ENCODE measurements at regions not wholly inside any gene's neighbourhood (a gene's known extent, or its start where the extent isn't known, plus 50 kb on each side); places are given as distances from the start of the nearest gene placed in this dataset.

- POLR2A ChIA-PET, result interaction anchor here (1.0 kb wide), 1 partner anchor 8 kb away, joined by 3 read pairs; no protein-coding TSS in a partner anchor
These were observed 158.8 kb upstream of the GSE1 start for GRCh38 chr16:85454171-85454872.

More at GRCh38 chr16:85454171-85454872, 158.8 kb upstream of the GSE1 start:
- H4K20me1 ChIP-seq (ENCODE audit: insufficient read depth), result peaks cover 17% of the 10 kb centered on the region; the same call in 1 of the 2 replicates
- H3K4me3 ChIP-seq (ENCODE audit: low read depth in 2 of 2, low read length in 1 of 2), result no peak overlapping the region
- H3K4me2 ChIP-seq, result no peak overlapping the region
- CTCF ChIA-PET, result interaction anchor here (0.7 to 2.5 kb wide), 7 partner anchors 10 to 110 kb away, joined by 3 to 10 read pairs (median 3); no protein-coding TSS in a partner anchor
- no peaks in the 10 kb centered on the region for H3K79me2 ChIP-seq (ENCODE audit: insufficient read depth)
- no peak for TF ChIP-seq POLR2AphosphoS5 (IDR thresholded peaks at IDR 0.05; ENCODE audit: low read depth, low read length)
- no peak for TF ChIP-seq TCF12 (IDR thresholded peaks at IDR 0.05)
- no peak for TF ChIP-seq MEF2A (IDR thresholded peaks at IDR 0.05; ENCODE audit: borderline replicate concordance, low read depth)
- TF ChIP-seq RAD21 (IDR thresholded peaks at IDR 0.05; ENCODE audit: low read length), result no peak
- no peak for TF ChIP-seq SMC3 (IDR thresholded peaks at IDR 0.05; ENCODE audit: low read depth, low read length)
- TF ChIP-seq, protein P1, sequence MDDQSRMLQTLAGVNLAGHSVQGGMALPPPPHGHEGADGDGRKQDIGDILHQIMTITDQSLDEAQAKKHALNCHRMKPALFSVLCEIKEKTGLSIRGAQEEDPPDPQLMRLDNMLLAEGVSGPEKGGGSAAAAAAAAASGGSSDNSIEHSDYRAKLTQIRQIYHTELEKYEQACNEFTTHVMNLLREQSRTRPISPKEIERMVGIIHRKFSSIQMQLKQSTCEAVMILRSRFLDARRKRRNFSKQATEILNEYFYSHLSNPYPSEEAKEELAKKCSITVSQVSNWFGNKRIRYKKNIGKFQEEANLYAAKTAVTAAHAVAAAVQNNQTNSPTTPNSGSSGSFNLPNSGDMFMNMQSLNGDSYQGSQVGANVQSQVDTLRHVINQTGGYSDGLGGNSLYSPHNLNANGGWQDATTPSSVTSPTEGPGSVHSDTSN (IDR thresholded peaks at IDR 0.05), result no peak
- TF ChIP-seq IRF3 (IDR thresholded peaks at IDR 0.05; ENCODE audit: low read depth, low read length), result no peak
- no peak for TF ChIP-seq GABPA (IDR thresholded peaks at IDR 0.05; ENCODE audit: low read depth)
- TF ChIP-seq SIN3A (IDR thresholded peaks at IDR 0.05; ENCODE audit: borderline replicate concordance, low read depth, low read length), result no peak
- no peak for TF ChIP-seq MAX (IDR thresholded peaks at IDR 0.05; ENCODE audit: low read depth)
- no peak for TF ChIP-seq FOXJ3 (CRISPR knock-in tag; IDR thresholded peaks at IDR 0.05)
- no peak for TF ChIP-seq EP300 (IDR thresholded peaks at IDR 0.05; ENCODE audit: borderline replicate concordance in 1 of 2, low read depth in 1 of 2, low read length in 1 of 2)
- TF ChIP-seq, protein P2, sequence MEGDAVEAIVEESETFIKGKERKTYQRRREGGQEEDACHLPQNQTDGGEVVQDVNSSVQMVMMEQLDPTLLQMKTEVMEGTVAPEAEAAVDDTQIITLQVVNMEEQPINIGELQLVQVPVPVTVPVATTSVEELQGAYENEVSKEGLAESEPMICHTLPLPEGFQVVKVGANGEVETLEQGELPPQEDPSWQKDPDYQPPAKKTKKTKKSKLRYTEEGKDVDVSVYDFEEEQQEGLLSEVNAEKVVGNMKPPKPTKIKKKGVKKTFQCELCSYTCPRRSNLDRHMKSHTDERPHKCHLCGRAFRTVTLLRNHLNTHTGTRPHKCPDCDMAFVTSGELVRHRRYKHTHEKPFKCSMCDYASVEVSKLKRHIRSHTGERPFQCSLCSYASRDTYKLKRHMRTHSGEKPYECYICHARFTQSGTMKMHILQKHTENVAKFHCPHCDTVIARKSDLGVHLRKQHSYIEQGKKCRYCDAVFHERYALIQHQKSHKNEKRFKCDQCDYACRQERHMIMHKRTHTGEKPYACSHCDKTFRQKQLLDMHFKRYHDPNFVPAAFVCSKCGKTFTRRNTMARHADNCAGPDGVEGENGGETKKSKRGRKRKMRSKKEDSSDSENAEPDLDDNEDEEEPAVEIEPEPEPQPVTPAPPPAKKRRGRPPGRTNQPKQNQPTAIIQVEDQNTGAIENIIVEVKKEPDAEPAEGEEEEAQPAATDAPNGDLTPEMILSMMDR (IDR thresholded peaks at IDR 0.05), result no peak
- TF ChIP-seq, protein P3, sequence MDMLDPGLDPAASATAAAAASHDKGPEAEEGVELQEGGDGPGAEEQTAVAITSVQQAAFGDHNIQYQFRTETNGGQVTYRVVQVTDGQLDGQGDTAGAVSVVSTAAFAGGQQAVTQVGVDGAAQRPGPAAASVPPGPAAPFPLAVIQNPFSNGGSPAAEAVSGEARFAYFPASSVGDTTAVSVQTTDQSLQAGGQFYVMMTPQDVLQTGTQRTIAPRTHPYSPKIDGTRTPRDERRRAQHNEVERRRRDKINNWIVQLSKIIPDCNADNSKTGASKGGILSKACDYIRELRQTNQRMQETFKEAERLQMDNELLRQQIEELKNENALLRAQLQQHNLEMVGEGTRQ (IDR thresholded peaks at IDR 0.05; ENCODE audit: borderline replicate concordance, low read depth, low read length), result no peak
- TF ChIP-seq RFX5 (IDR thresholded peaks at IDR 0.05; ENCODE audit: low read length), result no peak
- TF ChIP-seq YY1 (IDR thresholded peaks at IDR 0.05; ENCODE audit: low read depth), result no peak
- TF ChIP-seq FOSL2 (IDR thresholded peaks at IDR 0.05; ENCODE audit: borderline replicate concordance, low read depth), result no peak
- no peak for TF ChIP-seq NFIC (IDR thresholded peaks at IDR 0.05; ENCODE audit: borderline replicate concordance)
- no peaks in the 10 kb centered on the region for H3K9me2 ChIP-seq
- H3K27ac ChIP-seq (ENCODE audit: low read depth in 2 of 2, low read length in 1 of 2), result no peak overlapping the region
- H3K27me3 ChIP-seq (ENCODE audit: insufficient read depth), result no peaks in the 10 kb centered on the region
- H3K9me3 ChIP-seq, result no peaks in the 10 kb centered on the region
- H3K9ac ChIP-seq, result no peak overlapping the region
- no peaks in the 10 kb centered on the region for H3K36me3 ChIP-seq (replicated peaks in 1 of 2; ENCODE audit: control insufficient read depth in 1 of 2, insufficient read depth in 2 of 2, low read length in 1 of 2)
- H3K4me1 ChIP-seq (ENCODE audit: control insufficient read depth in 1 of 2, insufficient read depth in 2 of 2, low read depth in 1 of 2, low read length in 1 of 2), result peaks cover 0 to 60% of the 10 kb centered on the region in 2 experiments; a peak in 1 of 4 replicates
- H2AFZ ChIP-seq (ENCODE audit: low read depth), result no peak overlapping the region
- no peaks in the 10 kb centered on the region for H3F3A ChIP-seq (replicated peaks; ENCODE audit: insufficient read depth)
- WGBS (ENCODE audit: low lambda C conversion rate), result 92% methylated on average over 18 of the region's 22 CpGs
- no peak for DNase-seq
